GM23248 (cell line): ENCODE measurements at regions not wholly inside any gene's neighbourhood (a gene's known extent, or its start where the extent isn't known, plus 50 kb on each side); places are given as distances from the start of the nearest gene placed in this dataset.

Experiments used
- EZH2 ChIP-seq: fragments of 200-600 bp; sonication (generic); IDR thresholded peaks from 2 replicates; pipeline ENCODE4 v1.6.1; 2018; ENCODE audit warnings: antibody characterized with exemption, mild to moderate bottlenecking; ENCODE audit not compliant: insufficient read depth, poor library complexity, severe bottlenecking
- EZH2phosphoT487 ChIP-seq: fragments of 200-600 bp; sonication (generic); IDR thresholded peaks from 2 replicates; pipeline ENCODE4 v1.6.1; 2018; ENCODE audit warnings: antibody characterized with exemption, moderate library complexity, mild to moderate bottlenecking, low read depth; ENCODE audit not compliant: insufficient read depth

DNA sequence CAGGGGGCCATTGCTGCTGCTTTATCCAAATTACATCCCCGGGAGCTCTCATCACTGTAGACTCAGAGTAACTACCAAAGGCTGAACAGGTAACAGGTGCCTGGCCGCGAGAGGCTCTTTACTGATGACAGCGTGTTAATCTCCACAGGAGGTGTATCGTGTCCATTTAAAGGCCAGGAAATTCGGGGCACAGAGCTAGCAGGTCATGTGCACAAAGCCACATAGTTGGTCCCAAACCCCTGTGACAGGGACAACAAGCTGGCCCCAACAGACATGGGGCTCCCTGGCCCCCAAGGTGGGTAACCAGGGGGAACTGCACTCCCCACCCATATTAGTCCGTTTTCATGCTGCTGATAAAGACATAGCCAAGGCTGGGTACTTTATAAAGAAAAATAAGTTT is 55.3 kb upstream of the RBFOX3 start:
- TF ChIP-seq EZH2phosphoT487 (no peak), EZH2 (no peak)
